ENCODE measurements at regions not wholly inside any gene's neighbourhood (a gene's known extent, or its start where the extent isn't known, plus 50 kb on each side); places are given as distances from the start of the nearest gene placed in this dataset.

DNA sequence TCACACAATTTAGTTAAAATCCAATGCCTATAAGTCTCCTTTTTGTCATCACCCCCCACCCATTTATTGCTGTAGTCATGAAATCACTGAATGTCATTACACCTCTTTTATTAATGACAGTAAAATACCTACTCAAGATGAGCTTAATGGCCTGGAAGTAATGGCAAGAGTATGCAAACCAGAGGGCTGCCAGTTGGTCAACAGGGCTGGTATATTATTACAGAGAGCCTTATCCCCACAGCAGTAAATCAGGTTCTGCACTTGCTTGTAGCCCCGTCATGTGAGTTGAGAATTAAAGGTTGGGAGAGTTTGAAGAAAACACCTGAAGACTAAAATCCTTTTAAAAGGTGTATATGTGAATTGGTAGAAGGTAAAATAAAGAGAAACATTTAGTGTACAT, 372.4 kb downstream of the MAT2B start:
- 87 to 100% (median 88%) methylated on average over 1 of the region's 1 CpG for WGBS, 5 donors
- no peak for DNase-seq
- Histone ChIP-seq H3K4me3 (no peak overlapping the region), H3K27ac (no peak overlapping the region), H3K9me3 (no peaks in the 10 kb centered on the region), H3K36me3 (no peaks in the 10 kb centered on the region), H3K27me3 (replicated peaks in 1 of 7) (no peaks in the 10 kb centered on the region), H3K4me1 (no peaks in the 10 kb centered on the region)
- TF ChIP-seq POLR2A (IDR thresholded peaks at IDR 0.05) (no peak), POLR2AphosphoS5 (IDR thresholded peaks at IDR 0.05) (no peak)
- TF ChIP-seq, protein P1, sequence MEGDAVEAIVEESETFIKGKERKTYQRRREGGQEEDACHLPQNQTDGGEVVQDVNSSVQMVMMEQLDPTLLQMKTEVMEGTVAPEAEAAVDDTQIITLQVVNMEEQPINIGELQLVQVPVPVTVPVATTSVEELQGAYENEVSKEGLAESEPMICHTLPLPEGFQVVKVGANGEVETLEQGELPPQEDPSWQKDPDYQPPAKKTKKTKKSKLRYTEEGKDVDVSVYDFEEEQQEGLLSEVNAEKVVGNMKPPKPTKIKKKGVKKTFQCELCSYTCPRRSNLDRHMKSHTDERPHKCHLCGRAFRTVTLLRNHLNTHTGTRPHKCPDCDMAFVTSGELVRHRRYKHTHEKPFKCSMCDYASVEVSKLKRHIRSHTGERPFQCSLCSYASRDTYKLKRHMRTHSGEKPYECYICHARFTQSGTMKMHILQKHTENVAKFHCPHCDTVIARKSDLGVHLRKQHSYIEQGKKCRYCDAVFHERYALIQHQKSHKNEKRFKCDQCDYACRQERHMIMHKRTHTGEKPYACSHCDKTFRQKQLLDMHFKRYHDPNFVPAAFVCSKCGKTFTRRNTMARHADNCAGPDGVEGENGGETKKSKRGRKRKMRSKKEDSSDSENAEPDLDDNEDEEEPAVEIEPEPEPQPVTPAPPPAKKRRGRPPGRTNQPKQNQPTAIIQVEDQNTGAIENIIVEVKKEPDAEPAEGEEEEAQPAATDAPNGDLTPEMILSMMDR (IDR thresholded peaks at IDR 0.05 in 8 of 11, conservative IDR thresholded peaks at IDR 0.05 in 3 of 11) = no peak
- intact Hi-C loops (cut with DNase I; ENCODE audit: low total_unique reads) = no loop called here

DNA sequence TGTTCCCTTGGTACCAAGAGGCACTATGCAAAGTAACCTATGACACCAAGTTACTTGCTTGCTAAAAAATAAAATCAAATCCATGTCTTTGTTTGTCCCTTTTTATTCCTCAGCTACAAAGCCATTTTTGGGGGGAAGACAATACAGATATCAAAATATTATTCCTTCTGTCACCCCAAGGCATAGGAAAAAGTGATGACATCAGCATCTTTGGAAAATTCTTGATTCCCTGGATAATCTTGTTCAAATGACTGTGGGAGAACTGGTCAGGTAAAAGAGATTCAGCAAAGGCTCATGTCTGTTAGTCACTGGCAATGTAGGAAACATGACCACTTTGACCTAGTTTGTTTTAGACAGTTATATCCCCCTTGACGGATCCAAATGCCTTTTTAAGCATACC, 373.1 kb downstream of the MAT2B start:
- no peaks in the 10 kb centered on the region for H3K9me3 ChIP-seq
- no peaks in the 10 kb centered on the region for H3K27me3 ChIP-seq (replicated peaks in 1 of 7)
- DNase-seq = no peak
- TF ChIP-seq POLR2A (IDR thresholded peaks at IDR 0.05) (no peak), POLR2AphosphoS5 (IDR thresholded peaks at IDR 0.05) (no peak)
- TF ChIP-seq, protein P1 (IDR thresholded peaks at IDR 0.05 in 8 of 11, conservative IDR thresholded peaks at IDR 0.05 in 3 of 11) = no peak
- no peak overlapping the region for H3K4me3 ChIP-seq
- 81 to 94% (median 83%) methylated on average over 1 of the region's 1 CpG for WGBS, 5 donors
- intact Hi-C loops (cut with DNase I; ENCODE audit: low total_unique reads) = no loop called here
- H3K27ac ChIP-seq = no peak overlapping the region
- no peaks in the 10 kb centered on the region for H3K4me1 ChIP-seq
- H3K36me3 ChIP-seq = no peaks in the 10 kb centered on the region

DNA sequence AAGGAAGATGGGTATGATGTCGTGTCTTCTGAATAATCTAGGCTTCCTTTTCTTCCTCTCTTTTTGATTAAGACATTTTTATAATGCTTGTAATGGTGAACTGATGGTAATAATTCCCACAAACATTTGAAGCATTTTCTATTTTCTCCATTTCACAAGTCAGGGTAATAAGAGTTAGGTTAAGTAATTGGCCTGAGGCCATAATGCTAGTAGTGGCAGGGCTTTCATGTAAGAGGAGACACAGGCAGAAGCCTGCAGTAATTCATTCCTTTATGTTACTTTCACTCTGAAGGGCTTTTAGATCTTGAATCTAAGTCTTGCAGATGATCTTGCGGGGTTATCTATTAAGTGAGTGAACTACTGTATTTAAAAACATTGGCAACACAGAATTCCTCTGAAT, 374.9 kb downstream of the MAT2B start:
- intact Hi-C loops (cut with DNase I; ENCODE audit: low total_unique reads) = no loop called here
- Histone ChIP-seq H3K4me3 (no peak overlapping the region), H3K27ac (no peak overlapping the region), H3K4me1 (no peaks in the 10 kb centered on the region), H3K36me3 (no peaks in the 10 kb centered on the region), H3K27me3 (replicated peaks in 1 of 7) (no peaks in the 10 kb centered on the region), H3K9me3 (no peaks in the 10 kb centered on the region)
- DNase-seq = no peak
- WGBS, 5 donors = 75 to 86% (median 84%) methylated on average over 2 of the region's 2 CpGs
- TF ChIP-seq POLR2A (IDR thresholded peaks at IDR 0.05) (no peak), POLR2AphosphoS5 (IDR thresholded peaks at IDR 0.05) (no peak)
- TF ChIP-seq, protein P1 (IDR thresholded peaks at IDR 0.05 in 8 of 11, conservative IDR thresholded peaks at IDR 0.05 in 3 of 11) = no peak

DNA sequence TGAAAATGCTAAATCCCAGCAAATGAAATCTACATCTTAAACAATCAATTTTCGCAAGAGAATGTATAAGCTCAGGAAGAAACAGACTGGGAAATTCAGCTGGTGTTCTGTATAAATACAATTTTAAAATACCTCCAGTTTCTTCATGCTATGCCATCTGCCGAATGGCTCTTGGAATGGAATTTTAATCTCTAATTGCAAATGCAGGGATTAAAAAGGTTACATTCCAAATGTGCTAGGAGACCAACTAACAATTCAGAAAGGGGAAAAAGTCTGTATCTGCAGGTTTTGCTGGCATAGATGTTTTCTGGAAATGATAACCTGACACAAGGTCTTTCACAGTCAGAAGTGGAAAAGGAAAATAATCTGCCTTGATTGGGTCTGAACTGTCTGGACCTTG, 379.7 kb downstream of the MAT2B start:
- intact Hi-C loops (cut with DNase I; ENCODE audit: low total_unique reads) = no loop called here
- DNase-seq = no peak

More for the DNA sequence above, 379.7 kb downstream of the MAT2B start:
- Histone ChIP-seq H3K9me3 (no peaks in the 10 kb centered on the region), H3K4me1 (no peaks in the 10 kb centered on the region), H3K27me3 (replicated peaks in 1 of 7) (no peaks in the 10 kb centered on the region), H3K36me3 (no peaks in the 10 kb centered on the region), H3K4me3 (no peak overlapping the region), H3K27ac (no peak overlapping the region)
- WGBS, 5 donors = 85 to 93% (median 91%) methylated on average over 2 of the region's 2 CpGs
- TF ChIP-seq POLR2AphosphoS5 (IDR thresholded peaks at IDR 0.05) = no peak
- TF ChIP-seq, protein P1 (IDR thresholded peaks at IDR 0.05 in 8 of 11, conservative IDR thresholded peaks at IDR 0.05 in 3 of 11) = no peak
- TF ChIP-seq POLR2A (IDR thresholded peaks at IDR 0.05) = no peak
